Adipocyte (in vitro differentiated cells): ENCODE measurements at regions not wholly inside any gene's neighbourhood (a gene's known extent, or its start where the extent isn't known, plus 50 kb on each side); places are given as distances from the start of the nearest gene placed in this dataset.

Source experiments
- DNase-seq: peaks from one replicate; pipeline ENCODE4 v3.0.0-alpha.2; 2015; ENCODE audit warnings: low read depth
- H3K27me3 ChIP-seq: replicated peaks from 2 replicates; pipeline ENCODE4 v1.7.0; 2013; ENCODE audit warnings: mild to moderate bottlenecking, low read length, moderate library complexity; ENCODE audit not compliant: control insufficient read depth, insufficient read depth
- H3K36me3 ChIP-seq: 2 replicates; pipeline ENCODE4 v1.7.0; 2013; ENCODE audit warnings: low read length, mild to moderate bottlenecking, moderate library complexity; ENCODE audit not compliant: control insufficient read depth, insufficient read depth, severe bottlenecking
- H3K4me1 ChIP-seq: 2 replicates; pipeline ENCODE4 v1.7.0; 2013; ENCODE audit warnings: mild to moderate bottlenecking, low read length, moderate library complexity; ENCODE audit not compliant: control insufficient read depth, insufficient read depth
- H3K4me3 ChIP-seq: 2 replicates; pipeline ENCODE4 v1.7.0; 2013; ENCODE audit warnings: mild to moderate bottlenecking, low read length, moderate library complexity
- H3K9ac ChIP-seq: 2 replicates; pipeline ENCODE4 v1.7.0; 2013; ENCODE audit warnings: mild to moderate bottlenecking, low read length, moderate library complexity
- H3K9me3 ChIP-seq: 2 replicates; pipeline ENCODE4 v1.7.0; 2013; ENCODE audit warnings: mild to moderate bottlenecking, low read length, moderate library complexity; ENCODE audit not compliant: control insufficient read depth

- peaks cover 5% of the 10 kb centered on the region for H3K4me1 ChIP-seq
- no peak for DNase-seq
- H3K27me3 ChIP-seq = no peaks in the 10 kb centered on the region
- H3K9ac ChIP-seq = no peak overlapping the region
- no peak overlapping the region for H3K4me3 ChIP-seq
- H3K36me3 ChIP-seq = no peaks in the 10 kb centered on the region
- H3K9me3 ChIP-seq = no peaks in the 10 kb centered on the region
Measured at GRCh38 chr15:93286446-93286845, 197.4 kb upstream of the RGMA start.

DNA sequence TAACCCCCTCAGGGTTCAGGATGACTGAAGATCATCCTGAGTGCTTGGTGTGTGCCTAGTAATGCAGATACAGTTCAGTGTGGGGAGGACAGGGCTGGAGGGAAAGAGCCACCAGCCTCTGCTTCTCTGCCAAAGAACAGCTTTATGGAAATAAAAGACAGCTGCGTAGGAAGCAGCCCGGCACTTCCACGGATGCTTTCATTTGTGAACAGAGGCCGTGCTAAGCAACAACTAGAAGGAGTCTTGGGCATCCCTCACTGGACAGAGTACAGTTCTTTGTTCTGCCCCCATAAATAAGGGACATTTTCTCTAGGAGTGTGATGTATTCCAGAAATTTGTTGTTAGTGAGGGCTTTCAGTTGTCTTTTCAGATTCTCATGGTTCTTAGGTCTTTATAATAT is 194.8 kb upstream of the RGMA start:
- Histone ChIP-seq H3K4me1 (no peaks in the 10 kb centered on the region), H3K36me3 (no peaks in the 10 kb centered on the region), H3K4me3 (no peak overlapping the region), H3K27me3 (no peaks in the 10 kb centered on the region), H3K9me3 (peaks cover 3% of the 10 kb centered on the region), H3K9ac (no peak overlapping the region)
- DNase-seq = no peak

DNA sequence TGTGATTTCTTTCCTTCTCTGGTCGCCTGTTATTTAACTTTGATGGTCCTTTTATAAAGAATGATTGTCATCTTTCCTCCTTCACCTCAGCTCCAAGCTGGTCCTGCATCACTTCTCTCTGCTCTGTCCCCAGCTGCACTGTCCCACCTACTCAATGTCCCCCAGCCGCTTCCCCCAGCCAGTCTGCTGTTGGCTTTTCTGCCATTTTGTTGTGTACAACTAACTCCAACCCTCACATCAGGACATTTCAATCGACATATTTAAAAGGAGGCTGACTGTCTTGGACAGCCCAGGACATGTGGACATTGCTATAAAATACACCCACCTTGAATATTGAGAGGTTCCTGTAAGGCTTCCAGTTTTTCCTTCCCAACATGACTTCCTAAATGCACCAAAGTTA is 193.8 kb upstream of the RGMA start:
- peaks cover 3% of the 10 kb centered on the region for H3K9me3 ChIP-seq
- no peak for DNase-seq
- H3K27me3 ChIP-seq = no peaks in the 10 kb centered on the region
- no peak overlapping the region for H3K9ac ChIP-seq
- H3K4me3 ChIP-seq = no peak overlapping the region
- no peaks in the 10 kb centered on the region for H3K36me3 ChIP-seq
- H3K4me1 ChIP-seq = no peaks in the 10 kb centered on the region

- Histone ChIP-seq H3K9ac (no peak overlapping the region), H3K4me3 (no peak overlapping the region), H3K36me3 (no peaks in the 10 kb centered on the region), H3K27me3 (no peaks in the 10 kb centered on the region), H3K4me1 (no peaks in the 10 kb centered on the region), H3K9me3 (peaks cover 12% of the 10 kb centered on the region)
- no peak for DNase-seq
Measured at GRCh38 chr15:93278783-93279182, 189.8 kb upstream of the RGMA start.

- no peaks in the 10 kb centered on the region for H3K4me1 ChIP-seq
- peaks cover 20% of the 10 kb centered on the region for H3K9me3 ChIP-seq
- no peak overlapping the region for H3K4me3 ChIP-seq
- DNase-seq = no peak
- no peaks in the 10 kb centered on the region for H3K36me3 ChIP-seq
- no peak overlapping the region for H3K9ac ChIP-seq
- no peaks in the 10 kb centered on the region for H3K27me3 ChIP-seq
Measured at GRCh38 chr15:93278006-93278405, 189.0 kb upstream of the RGMA start.

DNA sequence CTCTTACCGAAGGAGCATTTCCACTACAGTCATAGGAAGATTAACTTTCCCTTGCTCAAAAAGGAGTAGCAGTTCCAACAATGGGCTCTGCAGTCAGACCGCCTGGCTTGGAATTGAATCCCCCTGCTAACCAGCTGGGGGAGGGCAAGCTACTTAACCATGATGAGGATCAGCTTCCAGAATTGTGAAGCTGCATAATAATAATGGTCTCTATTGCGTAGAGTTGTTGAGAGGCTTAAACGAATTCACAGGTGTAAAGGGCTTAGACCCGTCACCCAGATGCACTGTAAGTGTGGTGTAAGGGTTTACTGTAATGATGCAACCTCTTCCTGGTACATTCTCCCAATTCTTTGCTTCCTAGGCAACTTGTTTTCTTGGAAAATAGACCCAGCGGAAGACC is 185.2 kb upstream of the RGMA start:
- no peaks in the 10 kb centered on the region for H3K36me3 ChIP-seq
- no peak overlapping the region for H3K4me3 ChIP-seq
- peaks cover 49% of the 10 kb centered on the region for H3K9me3 ChIP-seq
- no peaks in the 10 kb centered on the region for H3K4me1 ChIP-seq
- DNase-seq = no peak
- H3K9ac ChIP-seq = no peak overlapping the region
- H3K27me3 ChIP-seq = no peaks in the 10 kb centered on the region

DNA sequence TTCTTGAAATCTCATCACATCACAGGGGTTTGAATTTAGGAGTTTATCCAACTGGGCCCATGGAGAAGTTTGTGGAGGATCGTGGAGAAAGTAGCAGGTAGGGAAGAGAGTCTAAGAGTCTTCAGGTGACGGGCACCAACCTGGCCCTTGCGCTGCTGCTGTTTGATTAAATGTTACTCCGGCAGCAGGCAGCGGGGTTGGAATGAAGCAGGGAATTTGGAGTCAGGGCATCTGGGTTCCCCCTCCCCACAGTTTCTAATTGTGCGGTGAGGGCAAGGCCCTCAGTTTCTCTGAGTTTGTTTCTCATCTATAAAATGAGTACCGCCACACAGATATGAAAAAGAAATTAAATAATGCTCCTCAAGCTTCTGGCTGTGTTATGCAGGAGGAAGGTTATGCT is 182.9 kb upstream of the RGMA start:
- Histone ChIP-seq H3K27me3 (no peaks in the 10 kb centered on the region), H3K4me3 (no peak overlapping the region), H3K36me3 (no peaks in the 10 kb centered on the region), H3K4me1 (no peaks in the 10 kb centered on the region), H3K9me3 (peaks cover 55% of the 10 kb centered on the region), H3K9ac (no peak overlapping the region)
- no peak for DNase-seq

DNA sequence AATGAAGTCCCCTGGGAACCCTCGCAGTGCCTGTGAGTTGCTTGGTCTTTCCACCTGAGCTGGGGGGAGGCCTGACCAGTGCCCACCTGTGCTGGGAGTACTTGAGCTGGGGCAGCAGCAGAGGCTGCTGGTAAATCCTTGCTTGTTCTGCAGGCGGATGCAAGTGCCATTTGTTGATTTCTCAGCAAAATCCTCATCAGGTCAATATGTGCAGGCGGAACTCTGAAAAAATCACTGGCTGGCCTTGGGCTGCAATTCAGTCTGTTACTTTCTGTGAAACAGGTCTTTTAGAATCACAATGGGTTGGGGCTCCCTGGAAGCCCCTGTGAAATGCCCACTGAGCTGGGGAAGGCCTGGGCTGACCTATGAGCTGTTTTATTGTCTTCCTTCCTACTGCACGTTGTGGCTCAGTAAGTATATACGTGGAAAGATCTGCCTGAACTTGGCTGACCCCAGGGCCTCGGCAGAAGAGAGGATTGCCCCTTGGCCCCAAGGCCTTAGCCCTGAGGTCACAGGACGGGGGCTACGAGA is 182.0 kb upstream of the RGMA start:
- no peaks in the 10 kb centered on the region for H3K27me3 ChIP-seq
- H3K36me3 ChIP-seq = no peaks in the 10 kb centered on the region
- H3K4me1 ChIP-seq = no peaks in the 10 kb centered on the region
- DNase-seq = no peak
- no peak overlapping the region for H3K9ac ChIP-seq
- H3K9me3 ChIP-seq = peaks cover 55% of the 10 kb centered on the region
- H3K4me3 ChIP-seq = no peak overlapping the region

DNA sequence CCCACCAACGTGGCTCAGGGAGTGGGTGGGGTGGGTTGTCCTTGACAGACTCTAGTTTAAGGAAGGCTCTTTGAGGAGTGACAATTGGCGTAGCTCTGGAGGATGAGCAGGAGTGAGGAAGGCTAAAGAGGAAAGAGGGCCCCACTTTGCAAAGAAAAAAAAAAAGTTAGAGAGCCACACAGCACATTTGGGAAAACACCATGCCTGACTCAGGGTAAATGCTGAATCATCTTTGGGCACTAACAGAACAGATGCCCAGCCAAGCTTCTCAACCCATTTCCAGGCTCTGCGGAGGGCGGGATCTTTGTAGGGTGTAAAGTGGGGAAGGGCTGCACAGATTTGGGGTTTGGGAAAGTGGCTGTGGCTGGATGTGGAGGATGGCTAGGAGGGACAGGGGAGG is 179.1 kb upstream of the RGMA start:
- Histone ChIP-seq H3K36me3 (no peaks in the 10 kb centered on the region), H3K4me1 (no peaks in the 10 kb centered on the region), H3K9me3 (peaks cover 42% of the 10 kb centered on the region), H3K27me3 (no peaks in the 10 kb centered on the region), H3K9ac (no peak overlapping the region), H3K4me3 (no peak overlapping the region)
- DNase-seq = no peak

- Histone ChIP-seq H3K9me3 (peaks cover 29% of the 10 kb centered on the region), H3K36me3 (no peaks in the 10 kb centered on the region), H3K9ac (no peak overlapping the region), H3K27me3 (no peaks in the 10 kb centered on the region), H3K4me3 (no peak overlapping the region), H3K4me1 (no peaks in the 10 kb centered on the region)
- no peak for DNase-seq
Measured at GRCh38 chr15:93266291-93266690, 177.3 kb upstream of the RGMA start.

- DNase-seq = no peak
- peaks cover 20% of the 10 kb centered on the region for H3K9me3 ChIP-seq
Measured at GRCh38 chr15:93265111-93265556, 176.1 kb upstream of the RGMA start.

GRCh38 chr15:93261845-93262244 is 172.8 kb upstream of the RGMA start:
- H3K9ac ChIP-seq = no peak overlapping the region
- no peaks in the 10 kb centered on the region for H3K4me1 ChIP-seq
- no peaks in the 10 kb centered on the region for H3K27me3 ChIP-seq
- no peaks in the 10 kb centered on the region for H3K36me3 ChIP-seq
- peaks cover 7% of the 10 kb centered on the region for H3K9me3 ChIP-seq
- DNase-seq = no peak
- H3K4me3 ChIP-seq = no peak overlapping the region

More at GRCh38 chr15:93265111-93265556, 176.1 kb upstream of the RGMA start:
- no peaks in the 10 kb centered on the region for H3K27me3 ChIP-seq
- no peaks in the 10 kb centered on the region for H3K36me3 ChIP-seq
- H3K4me1 ChIP-seq = no peaks in the 10 kb centered on the region
- no peak overlapping the region for H3K4me3 ChIP-seq
- no peak overlapping the region for H3K9ac ChIP-seq
